Liver (tissue), 8 donors: ENCODE measurements at regions not wholly inside any gene's neighbourhood (a gene's known extent, or its start where the extent isn't known, plus 50 kb on each side); places are given as distances from the start of the nearest gene placed in this dataset.

ENCODE experiments used
- DNase-seq: peaks from one replicate; pipeline ENCODE4 v3.0.0-alpha.2; 2017; ENCODE audit warnings: low spot score
- H3K27ac ChIP-seq, 2 donors: one replicate each; pipeline ENCODE4 v1.7.0; 2013; ENCODE audit warnings: inconsistent platforms in 2 of 2, low read length in 2 of 2, control low read depth in 1 of 2, low read depth in 1 of 2, mild to moderate bottlenecking in 1 of 2
- H3K27me3 ChIP-seq, 4 donors: one replicate each; pipeline versions ENCODE4 v1.6.1 to v1.7.0; 2013; ENCODE audit warnings: low read length in 3 of 4, inconsistent platforms in 1 of 4, mild to moderate bottlenecking in 1 of 4, moderate library complexity in 1 of 4; ENCODE audit not compliant: control insufficient read depth in 4 of 4, insufficient read depth in 4 of 4
- H3K36me3 ChIP-seq, 4 donors: one replicate each; pipeline versions ENCODE4 v1.6.1 to v1.7.0; 2013; ENCODE audit warnings: low read length in 3 of 4, mild to moderate bottlenecking in 3 of 4, low read depth in 1 of 4, moderate library complexity in 1 of 4; ENCODE audit not compliant: control insufficient read depth in 4 of 4, insufficient read depth in 3 of 4
- H3K4me1 ChIP-seq, 4 donors: one replicate each; pipeline versions ENCODE4 v1.6.1 to v1.7.0; 2013; ENCODE audit warnings: low read length in 3 of 4, mild to moderate bottlenecking in 3 of 4, moderate library complexity in 1 of 4; ENCODE audit not compliant: control insufficient read depth in 4 of 4, insufficient read depth in 4 of 4
- H3K4me3 ChIP-seq, 3 donors: one replicate each; pipeline versions ENCODE4 v1.6.1 to v1.7.0; 2013; ENCODE audit warnings: low read length in 3 of 3, control low read depth in 1 of 3, low read depth in 1 of 3, mild to moderate bottlenecking in 1 of 3
- H3K9ac ChIP-seq, 2 donors: one replicate each; pipeline ENCODE4 v1.7.0; 2013; ENCODE audit warnings: low read length in 2 of 2, mild to moderate bottlenecking in 2 of 2, moderate library complexity in 2 of 2, control low read depth in 1 of 2, low read depth in 1 of 2
- H3K9me3 ChIP-seq, 4 donors: one replicate each; pipeline versions ENCODE4 v1.6.1 to v1.7.0; 2013; ENCODE audit warnings: low read length in 3 of 4; ENCODE audit not compliant: control insufficient read depth in 4 of 4
- CTCF ChIP-seq: fragments of 150-350 bp; IDR thresholded peaks from 2 replicates; pipeline ENCODE4 v1.5.1; 2017; ENCODE audit warnings: improper control_type of control experiment, low read depth, low read length; ENCODE audit not compliant: missing input control
- EGR1 ChIP-seq, 2 donors: IDR thresholded peaks; 2 replicates each; pipeline ENCODE4 v1.6.1; 2016 to 2018; ENCODE audit warnings: antibody characterized with exemption in 2 of 2, low read depth in 2 of 2
- FOXA1 ChIP-seq: IDR thresholded peaks from 2 replicates; pipeline ENCODE4 v1.6.1; 2016; ENCODE audit warnings: antibody characterized with exemption
- FOXA2 ChIP-seq: IDR thresholded peaks from 2 replicates; pipeline ENCODE4 v1.6.1; 2016; ENCODE audit warnings: antibody characterized with exemption
- GABPA ChIP-seq, 2 donors: IDR thresholded peaks in 1 of 2; conservative IDR thresholded peaks in 1 of 2; 2 replicates each; pipeline ENCODE4 v1.6.1; 2016; ENCODE audit warnings: antibody characterized with exemption in 2 of 2, mild to moderate bottlenecking in 1 of 2, moderate library complexity in 1 of 2
- HNF4A ChIP-seq, 2 donors: conservative IDR thresholded peaks; 2 replicates each; pipeline ENCODE4 v1.6.1; 2016; ENCODE audit warnings: antibody characterized with exemption in 2 of 2, mild to moderate bottlenecking in 2 of 2
- HNF4G ChIP-seq: IDR thresholded peaks from 2 replicates; pipeline ENCODE4 v1.6.1; 2016; ENCODE audit warnings: antibody characterized with exemption
- JUND ChIP-seq, 2 donors: IDR thresholded peaks; 2 replicates each; pipeline ENCODE4 v1.6.1; 2016; ENCODE audit warnings: antibody characterized with exemption in 2 of 2
- MAX ChIP-seq: IDR thresholded peaks from 2 replicates; pipeline ENCODE4 v1.6.1; 2016; ENCODE audit warnings: antibody characterized with exemption
- NR2F2 ChIP-seq: IDR thresholded peaks from 2 replicates; pipeline ENCODE4 v1.6.1; 2016; ENCODE audit warnings: antibody characterized with exemption
- RAD21 ChIP-seq, 2 donors: IDR thresholded peaks; 2 replicates each; pipeline ENCODE4 v1.6.1; 2016; ENCODE audit warnings: antibody characterized with exemption in 2 of 2, mild to moderate bottlenecking in 2 of 2
- REST ChIP-seq: IDR thresholded peaks from 2 replicates; pipeline ENCODE4 v1.6.1; 2016; ENCODE audit warnings: antibody characterized with exemption, mild to moderate bottlenecking
- RXRA ChIP-seq, 2 donors: IDR thresholded peaks; 2 replicates each; pipeline ENCODE4 v1.6.1; 2017 to 2018; ENCODE audit warnings: antibody characterized with exemption in 2 of 2, mild to moderate bottlenecking in 1 of 2
- SP1 ChIP-seq: IDR thresholded peaks from 2 replicates; pipeline ENCODE4 v1.6.1; 2018; ENCODE audit warnings: antibody characterized with exemption, mild to moderate bottlenecking
- TAF1 ChIP-seq: conservative IDR thresholded peaks from 2 replicates; pipeline ENCODE4 v1.6.1; 2016; ENCODE audit warnings: antibody characterized with exemption, mild to moderate bottlenecking
- YY1 ChIP-seq: IDR thresholded peaks from 2 replicates; pipeline ENCODE4 v1.6.1; 2016; ENCODE audit warnings: antibody characterized with exemption, mild to moderate bottlenecking
- ZBTB33 ChIP-seq: IDR thresholded peaks from 2 replicates; pipeline ENCODE4 v1.6.1; 2016; ENCODE audit warnings: antibody characterized with exemption
- WGBS: extraction: QIAGEN DNeasy Blood & Tissue Kit; methylation state at CpG from one replicate; pipeline ENCODE4 v1.1.7; 2013; 5-methylcytosine and 5-hydroxymethylcytosine counted together
- TF ChIP-seq, protein P1 (sequence below): IDR thresholded peaks from 2 replicates; pipeline ENCODE4 v1.6.1; 2016; ENCODE audit warnings: antibody characterized with exemption
- donor health status: healthy.
- donor health status: healthy.
- donor health status: healthy.
- donor health status: healthy.
- donor health status: healthy.

- Histone ChIP-seq H3K27ac (no peak overlapping the region), H3K9me3 (no peaks in the 10 kb centered on the region), H3K36me3 (no peaks in the 10 kb centered on the region), H3K9ac (no peak overlapping the region), H3K27me3 (no peaks in the 10 kb centered on the region), H3K4me1 (no peaks in the 10 kb centered on the region), H3K4me3 (no peak overlapping the region)
- WGBS, result 95% methylated on average over 9 of the region's 9 CpGs
- TF ChIP-seq SP1, result no peak
- TF ChIP-seq ZBTB33, result no peak
- TF ChIP-seq MAX, result no peak
- TF ChIP-seq YY1, result no peak
- TF ChIP-seq, protein P1, sequence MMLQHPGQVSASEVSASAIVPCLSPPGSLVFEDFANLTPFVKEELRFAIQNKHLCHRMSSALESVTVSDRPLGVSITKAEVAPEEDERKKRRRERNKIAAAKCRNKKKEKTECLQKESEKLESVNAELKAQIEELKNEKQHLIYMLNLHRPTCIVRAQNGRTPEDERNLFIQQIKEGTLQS, result no peak
- no peak for TF ChIP-seq JUND (IDR thresholded peaks at IDR 0.05)
- TF ChIP-seq GABPA (IDR thresholded peaks at IDR 0.05 in 1 of 2, conservative IDR thresholded peaks at IDR 0.05 in 1 of 2), result no peak
- TF ChIP-seq TAF1, result no peak
- no peak for TF ChIP-seq HNF4A (conservative IDR thresholded peaks at IDR 0.05)
- no peak for TF ChIP-seq RXRA (IDR thresholded peaks at IDR 0.05)
- TF ChIP-seq HNF4G, result no peak
- no peak for TF ChIP-seq FOXA2
- TF ChIP-seq EGR1 (IDR thresholded peaks at IDR 0.05; ENCODE audit: low read depth in 2 of 2), result no peak
- TF ChIP-seq REST, result no peak
- no peak for TF ChIP-seq CTCF
- TF ChIP-seq NR2F2, result no peak
- TF ChIP-seq FOXA1, result no peak
- TF ChIP-seq RAD21 (IDR thresholded peaks at IDR 0.05), result no peak
- no peak for DNase-seq
Measured at GRCh38 chr21:41597811-41598231, 89.9 kb upstream of the TMPRSS2 start.
